HepG2 (cell line): ENCODE measurements at regions not wholly inside any gene's neighbourhood (a gene's known extent, or its start where the extent isn't known, plus 50 kb on each side); places are given as distances from the start of the nearest gene placed in this dataset.

Source experiments
- ARNT2 ChIP-seq: sonication (generic); formaldehyde crosslinking; IDR thresholded peaks from 2 replicates; pipeline ENCODE4 v1.8.0; 2022; ENCODE audit warnings: mild to moderate bottlenecking, low read depth, missing genetic modification reagents, moderate library complexity
- CREB1 ChIP-seq, 2 experiments: fragments of 450-650 bp in 1 of 2; IDR thresholded peaks; 2 replicates each; pipeline ENCODE4 v1.6.1; 2016 to 2017; ENCODE audit warnings: control low read depth in 1 of 2, mild to moderate bottlenecking in 1 of 2, missing compliant biosample characterization in 1 of 2, missing genetic modification characterization in 1 of 2
- HMGA1 ChIP-seq: sonication (generic); formaldehyde crosslinking; conservative IDR thresholded peaks from 2 replicates; pipeline ENCODE4 v1.4.0; 2020; ENCODE audit warnings: missing genetic modification reagents
- IKZF4 ChIP-seq: sonication (generic); formaldehyde crosslinking; IDR thresholded peaks from 2 replicates; pipeline ENCODE4 v1.5.1; 2020; ENCODE audit warnings: borderline replicate concordance, mild to moderate bottlenecking, low read depth, missing genetic modification reagents; ENCODE audit errors: not compliant biosample characterization
- MED13 ChIP-seq: sonication (generic); formaldehyde crosslinking; IDR thresholded peaks from 2 replicates; pipeline ENCODE4 v1.5.0; 2020; ENCODE audit warnings: missing genetic modification reagents
- PCBP2 ChIP-seq: fragments of 200-400 bp; formaldehyde crosslinking; optimal IDR thresholded peaks from 2 replicates; pipeline ENCODE3; 2018; ENCODE audit warnings: low read length, low read depth; ENCODE audit not compliant: poor library complexity, severe bottlenecking
- PRMT3 ChIP-seq: sonication (generic); formaldehyde crosslinking; IDR thresholded peaks from 2 replicates; pipeline ENCODE4 v1.8.1; 2022; ENCODE audit warnings: low read depth, mild to moderate bottlenecking, moderate library complexity, missing genetic modification reagents, borderline replicate concordance
- RCOR2 ChIP-seq: IDR thresholded peaks from 2 replicates; pipeline ENCODE4 v1.6.1; 2016; ENCODE audit warnings: missing biosample characterization, missing genetic modification reagents
- RNF2 ChIP-seq: fragments of 450-650 bp; conservative IDR thresholded peaks from 2 replicates; pipeline ENCODE4 v1.6.1; 2016; ENCODE audit warnings: low read depth
- SSRP1 ChIP-seq: IDR thresholded peaks from 2 replicates; pipeline ENCODE4 v1.6.1; 2016; ENCODE audit warnings: control low read depth
- ZNF20 ChIP-seq: sonication (generic); formaldehyde crosslinking; IDR thresholded peaks from 2 replicates; pipeline ENCODE4 v1.4.0; 2020; ENCODE audit warnings: mild to moderate bottlenecking, moderate library complexity, missing genetic modification reagents
- ZNF24 ChIP-seq: fragments of 450-650 bp; IDR thresholded peaks from 2 replicates; pipeline ENCODE4 v1.6.1; 2017; ENCODE audit warnings: antibody characterized with exemption, mild to moderate bottlenecking
- ZNF546 ChIP-seq: sonication (generic); formaldehyde crosslinking; conservative IDR thresholded peaks from 2 replicates; pipeline ENCODE4 v1.8.1; 2023; ENCODE audit warnings: mild to moderate bottlenecking, missing genetic modification reagents
- ZSCAN29 ChIP-seq: sonication (generic); formaldehyde crosslinking; conservative IDR thresholded peaks from 2 replicates; pipeline ENCODE4 v1.4.0; 2020; ENCODE audit warnings: mild to moderate bottlenecking, missing genetic modification reagents
- TF ChIP-seq, protein P1 (sequence below): IDR thresholded peaks from 2 replicates; pipeline ENCODE4 v1.6.1; 2016; ENCODE audit warnings: low read depth, borderline replicate concordance
- TF ChIP-seq, protein P2 (sequence below): IDR thresholded peaks from 2 replicates; pipeline ENCODE4 v1.6.1; 2018; ENCODE audit warnings: missing genetic modification reagents
- TF ChIP-seq, protein P3 (sequence below): sonication (generic); formaldehyde crosslinking; IDR thresholded peaks from 2 replicates; pipeline ENCODE4 v1.4.0; 2020; ENCODE audit warnings: missing genetic modification reagents; ENCODE audit errors: not compliant biosample characterization
- TF ChIP-seq, protein P4 (sequence below): sonication (generic); formaldehyde crosslinking; IDR thresholded peaks from 2 replicates; pipeline ENCODE4 v1.8.0; 2023; ENCODE audit warnings: mild to moderate bottlenecking, missing genetic modification reagents

DNA sequence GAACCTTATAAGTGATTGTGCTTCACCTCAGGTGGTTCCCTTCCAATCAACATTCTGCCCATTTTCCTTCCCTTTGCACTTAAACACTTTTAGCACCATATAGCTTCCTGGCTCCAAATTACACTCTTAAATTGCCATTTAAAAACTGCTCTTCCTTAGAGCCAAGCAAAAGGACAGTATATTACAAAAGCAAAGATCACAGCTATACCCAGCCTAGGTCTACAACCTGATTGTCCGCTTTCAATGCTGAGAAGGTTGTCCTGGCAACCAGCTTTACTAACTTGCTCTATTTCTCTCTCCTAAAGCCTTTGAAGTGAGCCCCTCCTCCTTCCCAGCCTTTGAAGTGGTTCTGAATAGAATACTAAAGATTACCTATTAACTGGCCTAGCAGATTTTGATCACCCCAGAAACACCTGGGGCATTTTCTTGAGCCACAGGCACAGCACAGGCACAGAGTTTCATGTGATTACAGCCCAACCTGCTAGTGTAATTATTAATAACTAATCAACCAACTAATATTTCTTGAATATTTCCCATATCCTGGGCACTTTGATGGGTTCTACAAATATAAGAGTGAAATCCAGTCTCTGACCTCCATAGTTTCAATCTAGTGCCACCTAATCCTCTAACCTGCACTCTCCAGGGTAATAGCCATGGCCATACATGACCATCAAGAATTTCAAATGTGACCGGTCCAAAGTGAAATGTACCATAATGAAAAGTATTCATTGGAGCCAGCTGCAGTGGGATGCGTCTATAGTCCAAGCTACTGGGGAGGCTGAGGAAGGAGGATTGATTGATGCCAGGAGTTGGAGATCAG, 63.6 kb upstream of the TRIM24 start (continued):
- no peak for TF ChIP-seq HMGA1
- no peak for TF ChIP-seq PRMT3 (CRISPR knock-in tag)
- no peak for TF ChIP-seq ARNT2 (CRISPR knock-in tag)
- TF ChIP-seq RCOR2 (CRISPR knock-in tag), result peak; percentile 90
- TF ChIP-seq, protein P1, sequence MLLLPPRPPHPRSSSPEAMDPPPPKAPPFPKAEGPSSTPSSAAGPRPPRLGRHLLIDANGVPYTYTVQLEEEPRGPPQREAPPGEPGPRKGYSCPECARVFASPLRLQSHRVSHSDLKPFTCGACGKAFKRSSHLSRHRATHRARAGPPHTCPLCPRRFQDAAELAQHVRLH (CRISPR knock-in tag), result peak; percentile 26; the same call in 1 of the 2 replicates
- TF ChIP-seq IKZF4 (CRISPR knock-in tag), result no peak
- no peak for TF ChIP-seq PCBP2
- TF ChIP-seq MED13, result peak; percentile 94
- TF ChIP-seq ZSCAN29, result peak; percentile 61; the same call in 1 of the 2 replicates
- TF ChIP-seq, protein P2, sequence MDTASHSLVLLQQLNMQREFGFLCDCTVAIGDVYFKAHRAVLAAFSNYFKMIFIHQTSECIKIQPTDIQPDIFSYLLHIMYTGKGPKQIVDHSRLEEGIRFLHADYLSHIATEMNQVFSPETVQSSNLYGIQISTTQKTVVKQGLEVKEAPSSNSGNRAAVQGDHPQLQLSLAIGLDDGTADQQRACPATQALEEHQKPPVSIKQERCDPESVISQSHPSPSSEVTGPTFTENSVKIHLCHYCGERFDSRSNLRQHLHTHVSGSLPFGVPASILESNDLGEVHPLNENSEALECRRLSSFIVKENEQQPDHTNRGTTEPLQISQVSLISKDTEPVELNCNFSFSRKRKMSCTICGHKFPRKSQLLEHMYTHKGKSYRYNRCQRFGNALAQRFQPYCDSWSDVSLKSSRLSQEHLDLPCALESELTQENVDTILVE (CRISPR knock-in tag), result 0 out of 2 replicates have a peak, but pooled peaks have one; percentile 34
- TF ChIP-seq ZNF24, result 0 out of 2 replicates have a peak, but pooled peaks have one; percentile 11
- no peak for TF ChIP-seq RNF2
- no peak for TF ChIP-seq ZNF20 (CRISPR knock-in tag)
- no peak for TF ChIP-seq ZNF546 (CRISPR knock-in tag)
- TF ChIP-seq, protein P3, sequence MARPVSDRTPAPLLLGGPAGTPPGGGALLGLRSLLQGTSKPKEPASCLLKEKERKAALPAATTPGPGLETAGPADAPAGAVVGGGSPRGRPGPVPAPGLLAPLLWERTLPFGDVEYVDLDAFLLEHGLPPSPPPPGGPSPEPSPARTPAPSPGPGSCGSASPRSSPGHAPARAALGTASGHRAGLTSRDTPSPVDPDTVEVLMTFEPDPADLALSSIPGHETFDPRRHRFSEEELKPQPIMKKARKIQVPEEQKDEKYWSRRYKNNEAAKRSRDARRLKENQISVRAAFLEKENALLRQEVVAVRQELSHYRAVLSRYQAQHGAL (CRISPR knock-in tag), result no peak
- 0 out of 2 replicates have a peak, but pooled peaks have one; percentile 19 for TF ChIP-seq SSRP1 (CRISPR knock-in tag)
- no peak for TF ChIP-seq CREB1 (IDR thresholded peaks at IDR 0.05)
- TF ChIP-seq CREB1 (CRISPR knock-in tag; IDR thresholded peaks at IDR 0.05), result peak; percentile 81
- TF ChIP-seq, protein P4, sequence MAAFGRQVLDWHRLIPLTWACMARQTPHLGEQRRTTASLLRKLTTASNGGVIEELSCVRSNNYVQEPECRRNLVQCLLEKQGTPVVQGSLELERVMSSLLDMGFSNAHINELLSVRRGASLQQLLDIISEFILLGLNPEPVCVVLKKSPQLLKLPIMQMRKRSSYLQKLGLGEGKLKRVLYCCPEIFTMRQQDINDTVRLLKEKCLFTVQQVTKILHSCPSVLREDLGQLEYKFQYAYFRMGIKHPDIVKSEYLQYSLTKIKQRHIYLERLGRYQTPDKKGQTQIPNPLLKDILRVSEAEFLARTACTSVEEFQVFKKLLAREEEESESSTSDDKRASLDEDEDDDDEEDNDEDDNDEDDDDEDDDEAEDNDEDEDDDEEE (CRISPR knock-in tag), result no peak
